Activated naive CD4-positive, alpha-beta T cell treated with anti-CD3 and anti-CD28 coated beads, Interleukin-2, amount 50 U/mL, for 72 hours (primary cell): ENCODE measurements at regions not wholly inside any gene's neighbourhood (a gene's known extent, or its start where the extent isn't known, plus 50 kb on each side); places are given as distances from the start of the nearest gene placed in this dataset.

Experiments
- ATAC-seq, 2 donors: fragments of 150-1000 bp; cut with Tn5 transposase; 2 replicates each; pipeline ENCODE4 v1.10.0; 2021; ENCODE audit warnings: mild to moderate bottlenecking in 2 of 2, moderate library complexity in 2 of 2
- DNase-seq, 2 donors: peaks; one replicate each; pipeline ENCODE4 v3.0.0; 2021 to 2022; ENCODE audit warnings: low spot score in 2 of 2
- H3K27ac Mint-ChIP-seq, 2 donors: one replicate each; pipeline ENCODE4 v1.8.0; 2022; ENCODE audit warnings: mild to moderate bottlenecking in 2 of 2, mixed read lengths in 2 of 2
- H3K36me3 Mint-ChIP-seq, 2 donors: one replicate each; pipeline ENCODE4 v1.8.0; 2022; ENCODE audit warnings: mixed read lengths in 2 of 2
- H3K9me3 Mint-ChIP-seq, 2 donors: one replicate each; pipeline ENCODE4 v1.8.0; 2022; ENCODE audit warnings: mixed read lengths in 2 of 2

GRCh38 chr11:92506809-92507336 is 282.3 kb downstream of the FAT3 start:
- no peaks in the 10 kb centered on the region for H3K36me3 Mint-ChIP-seq
- H3K27ac Mint-ChIP-seq = no peak overlapping the region
- no peaks in the 10 kb centered on the region for H3K9me3 Mint-ChIP-seq
- DNase-seq (no peak), ATAC-seq (no peak)

DNA sequence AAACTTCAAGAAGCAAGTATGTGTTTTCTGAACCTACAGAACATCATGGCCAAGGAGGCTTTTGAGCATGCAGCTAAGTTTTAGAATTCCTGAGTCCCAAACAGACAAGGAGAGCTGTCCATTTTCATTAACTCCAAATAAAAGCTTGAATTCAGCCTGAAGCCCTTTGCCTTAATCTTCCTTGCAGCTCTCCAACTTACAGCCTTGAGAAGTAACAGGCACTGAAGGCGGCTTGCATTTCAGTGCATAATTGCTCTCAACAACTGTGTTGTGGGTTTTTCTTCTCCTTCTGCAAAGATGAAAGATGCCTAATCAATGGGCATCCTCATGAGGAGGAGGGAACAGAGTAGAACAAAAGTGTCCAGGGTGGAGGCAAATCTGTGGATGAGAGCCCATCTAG is 286.0 kb downstream of the FAT3 start:
- Mint-ChIP-seq H3K36me3 (no peaks in the 10 kb centered on the region), H3K9me3 (no peaks in the 10 kb centered on the region), H3K27ac (no peak overlapping the region)
- ATAC-seq (no peak), DNase-seq (no peak)

- H3K9me3 Mint-ChIP-seq = peaks cover 0 to 2% of the 10 kb centered on the region in 2 donors
- H3K27ac Mint-ChIP-seq = no peak overlapping the region
- DNase-seq (no peak), ATAC-seq (no peak)
- H3K36me3 Mint-ChIP-seq = no peaks in the 10 kb centered on the region
These were observed 287.0 kb downstream of the FAT3 start for GRCh38 chr11:92511522-92512203.

DNA sequence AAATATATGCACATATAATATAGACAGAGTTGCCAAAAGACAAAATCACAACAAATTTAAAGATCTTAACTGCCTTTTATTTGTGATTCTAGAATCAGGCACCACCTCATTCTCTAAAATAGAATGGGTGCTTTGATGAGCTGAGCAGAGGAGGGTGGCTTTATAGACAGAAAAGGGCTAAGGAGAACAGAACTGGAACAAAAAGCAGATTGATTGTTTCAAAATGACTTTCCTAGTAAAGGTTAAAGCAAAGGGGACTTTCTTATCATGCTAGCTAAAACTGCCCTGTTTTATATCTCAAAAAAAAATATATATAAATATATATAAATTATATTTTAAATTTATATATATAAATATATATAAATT is 287.6 kb downstream of the FAT3 start:
- no peak for DNase-seq
- no peaks in the 10 kb centered on the region for H3K36me3 Mint-ChIP-seq
- no peak for ATAC-seq
- peaks cover 0 to 5% of the 10 kb centered on the region in 2 donors for H3K9me3 Mint-ChIP-seq
- H3K27ac Mint-ChIP-seq = no peak overlapping the region

DNA sequence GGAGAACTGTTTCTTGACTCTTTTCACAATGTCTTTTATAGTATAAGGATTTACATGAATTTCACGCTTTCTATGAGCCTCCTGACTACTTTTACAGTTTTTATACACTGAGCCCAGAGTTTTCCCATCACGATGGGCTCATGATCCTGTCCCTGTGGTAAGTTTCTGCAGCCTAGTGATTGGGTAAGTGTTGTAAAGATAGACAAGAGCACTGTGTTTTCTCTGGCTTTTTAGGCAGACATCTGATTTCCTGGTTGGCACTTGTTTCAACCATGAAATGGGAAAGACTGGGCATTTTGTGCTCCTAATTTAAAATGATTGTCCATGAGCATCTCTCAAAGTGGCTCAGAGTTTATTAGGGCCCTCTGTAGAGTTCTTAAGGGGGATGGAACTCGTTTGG is 299.0 kb downstream of the FAT3 start:
- no peak overlapping the region for H3K27ac Mint-ChIP-seq
- ATAC-seq = no peak
- H3K36me3 Mint-ChIP-seq = no peaks in the 10 kb centered on the region
- DNase-seq = no peak
- H3K9me3 Mint-ChIP-seq = peaks cover 5 to 7% of the 10 kb centered on the region in 2 donors

DNA sequence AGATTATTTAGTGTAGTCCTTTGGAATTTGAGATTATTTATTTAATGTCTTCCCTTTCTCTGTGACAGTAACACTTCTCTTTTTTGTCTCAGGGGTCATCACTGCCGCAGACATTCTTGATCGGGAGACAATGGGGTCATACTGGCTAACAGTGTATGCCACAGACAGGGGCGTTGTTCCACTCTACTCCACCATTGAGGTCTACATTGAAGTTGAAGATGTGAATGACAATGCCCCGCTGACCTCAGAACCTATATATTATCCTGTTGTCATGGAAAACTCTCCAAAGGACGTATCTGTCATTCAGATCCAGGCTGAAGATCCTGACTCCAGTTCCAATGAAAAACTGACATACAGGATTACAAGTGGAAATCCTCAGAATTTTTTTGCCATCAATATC is 299.9 kb downstream of the FAT3 start:
- H3K36me3 Mint-ChIP-seq = no peaks in the 10 kb centered on the region
- H3K27ac Mint-ChIP-seq = no peak overlapping the region
- no peak for DNase-seq
- H3K9me3 Mint-ChIP-seq = peaks cover 5 to 7% of the 10 kb centered on the region in 2 donors
- ATAC-seq = no peak

DNA sequence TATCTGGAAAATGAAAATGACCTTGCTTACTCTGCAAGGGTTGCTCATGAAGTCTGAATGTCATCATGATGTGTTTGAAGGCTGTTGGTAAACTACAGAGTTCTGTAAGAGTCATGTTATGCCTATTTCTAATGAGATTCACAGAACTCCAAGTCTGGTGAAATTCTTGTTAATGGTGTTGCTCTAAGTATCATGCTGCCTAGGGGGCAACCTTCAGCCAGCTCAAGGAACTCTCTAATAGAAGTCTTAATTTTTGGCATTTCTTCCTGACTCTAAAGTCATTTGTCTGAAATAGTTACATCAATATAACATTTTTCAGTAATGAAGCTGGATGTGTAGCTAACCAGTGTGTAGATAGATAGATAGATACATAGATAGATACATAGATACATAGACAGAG is 302.8 kb downstream of the FAT3 start:
- ATAC-seq = no peak
- DNase-seq = no peak
- H3K36me3 Mint-ChIP-seq = no peaks in the 10 kb centered on the region
- peaks cover 5 to 7% of the 10 kb centered on the region in 2 donors for H3K9me3 Mint-ChIP-seq
- H3K27ac Mint-ChIP-seq = no peak overlapping the region

DNA sequence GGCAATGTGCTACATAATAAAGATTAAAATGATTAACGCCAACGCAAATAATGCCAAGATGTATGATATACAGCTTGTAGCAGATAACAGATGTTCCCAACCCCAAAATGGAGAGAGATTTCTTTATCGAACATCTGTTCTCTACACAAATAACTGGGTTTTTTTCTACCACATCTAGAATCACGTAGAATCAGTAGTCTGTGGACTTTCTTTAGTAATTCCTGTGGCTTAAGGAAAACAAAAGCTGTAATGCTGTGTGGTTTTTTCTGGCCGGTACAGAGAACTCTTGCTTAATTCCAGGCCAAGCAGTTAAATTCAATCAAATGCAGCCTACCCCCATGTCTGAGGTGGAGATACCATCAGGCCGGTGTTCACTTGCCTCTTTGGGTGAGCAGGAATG is 303.4 kb downstream of the FAT3 start:
- ATAC-seq (no peak), DNase-seq (no peak)
- H3K36me3 Mint-ChIP-seq = no peaks in the 10 kb centered on the region
- peaks cover 3 to 7% of the 10 kb centered on the region in 2 donors for H3K9me3 Mint-ChIP-seq
- H3K27ac Mint-ChIP-seq = no peak overlapping the region

DNA sequence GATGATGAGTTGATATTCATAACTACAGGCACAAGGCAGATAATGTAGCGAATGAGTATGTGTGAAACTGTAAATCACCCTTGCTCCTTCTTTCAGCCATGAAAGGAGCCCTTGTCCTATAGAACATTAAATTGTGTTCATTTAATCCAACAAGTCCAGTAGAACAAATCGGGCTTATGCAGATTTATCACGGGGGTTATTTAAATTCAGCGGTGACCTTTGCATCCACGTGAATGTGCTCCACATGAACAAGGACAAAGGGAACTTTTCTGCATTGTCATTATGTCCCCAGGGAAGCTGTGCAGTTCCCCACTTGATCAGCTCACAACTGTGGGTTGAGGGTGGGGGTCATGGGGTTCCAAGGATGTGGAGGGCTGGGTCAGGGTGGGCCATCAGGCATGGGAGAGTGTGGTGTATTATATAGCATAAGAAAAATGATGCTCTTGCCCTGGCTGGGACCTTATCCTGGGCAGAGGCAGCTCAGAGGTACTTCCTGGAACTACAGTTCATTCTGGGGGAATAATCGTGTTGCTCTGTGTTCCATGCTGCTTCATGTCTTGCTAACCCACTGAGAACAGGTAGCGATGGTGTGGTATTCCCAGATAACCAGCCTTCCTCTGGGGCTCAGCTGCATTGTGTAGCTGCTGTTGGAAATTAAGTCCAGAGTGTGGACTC is 306.6 kb downstream of the FAT3 start:
- ATAC-seq (no peak), DNase-seq (no peak)
- H3K9me3 Mint-ChIP-seq = peaks cover 5% of the 10 kb centered on the region in 2 donors
- H3K36me3 Mint-ChIP-seq = no peaks in the 10 kb centered on the region
- H3K27ac Mint-ChIP-seq = no peak overlapping the region

- ATAC-seq = no peak
- H3K9me3 Mint-ChIP-seq = peaks cover 5% of the 10 kb centered on the region in 2 donors
- no peaks in the 10 kb centered on the region for H3K36me3 Mint-ChIP-seq
- no peak overlapping the region for H3K27ac Mint-ChIP-seq
- DNase-seq = no peak
These were observed 309.2 kb downstream of the FAT3 start for GRCh38 chr11:92533657-92534335.

DNA sequence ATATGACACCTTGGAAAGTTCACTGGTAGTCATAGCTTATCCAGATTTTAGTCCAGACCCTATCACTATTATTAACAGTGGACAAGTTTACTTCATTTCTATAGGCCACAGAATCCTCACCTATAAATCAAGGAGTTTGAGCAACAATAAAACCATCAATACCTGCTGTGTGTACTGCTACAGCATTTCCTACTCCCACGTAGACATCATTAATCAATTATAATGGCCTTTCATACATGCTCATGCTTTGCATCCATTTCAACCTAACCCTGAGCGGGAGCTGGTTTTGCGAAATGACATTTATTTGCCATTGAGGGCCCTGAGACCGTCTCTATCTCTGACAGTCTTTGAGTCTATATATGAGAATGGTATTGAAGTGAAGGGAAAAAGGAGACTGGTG is 312.3 kb downstream of the FAT3 start:
- ATAC-seq = no peak
- H3K27ac Mint-ChIP-seq = no peak overlapping the region
- peaks cover 5% of the 10 kb centered on the region in 2 donors for H3K9me3 Mint-ChIP-seq
- H3K36me3 Mint-ChIP-seq = no peaks in the 10 kb centered on the region
- DNase-seq = no peak

- ATAC-seq (no peak), DNase-seq (no peak)
- Mint-ChIP-seq H3K9me3 (peaks cover 0 to 3% of the 10 kb centered on the region in 2 donors), H3K36me3 (no peaks in the 10 kb centered on the region), H3K27ac (no peak overlapping the region)
These were observed 315.5 kb downstream of the FAT3 start for GRCh38 chr11:92540096-92540495.

DNA sequence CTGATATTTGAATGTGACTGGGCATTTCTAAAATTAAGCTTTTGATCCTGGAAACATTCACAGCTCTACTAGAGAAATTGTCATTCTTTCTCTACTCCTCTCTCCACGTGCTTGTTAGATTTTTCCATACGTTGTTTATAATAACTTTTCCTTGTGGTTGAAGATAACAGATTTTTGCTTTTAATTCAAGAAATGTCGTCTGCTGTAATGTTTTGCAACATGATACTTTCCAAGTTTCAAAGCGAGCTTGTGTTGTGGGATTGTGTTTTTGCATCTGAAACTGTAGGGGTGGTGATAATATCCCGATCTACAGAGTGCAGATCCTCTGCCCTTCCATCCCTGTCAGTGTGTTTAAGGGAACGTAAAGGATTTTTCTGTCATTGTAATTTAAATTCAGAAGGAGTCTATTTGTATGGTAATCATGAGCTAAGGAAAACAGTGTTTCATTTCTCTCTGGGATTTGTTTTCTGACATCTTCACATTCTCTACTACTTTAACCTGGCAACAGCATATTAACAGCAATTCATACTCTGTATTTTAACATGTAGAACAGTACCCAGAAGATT is 321.4 kb downstream of the FAT3 start:
- DNase-seq (no peak), ATAC-seq (no peak)
- Mint-ChIP-seq H3K9me3 (peaks cover 0 to 10% of the 10 kb centered on the region in 2 donors), H3K36me3 (no peaks in the 10 kb centered on the region), H3K27ac (no peak overlapping the region)

DNA sequence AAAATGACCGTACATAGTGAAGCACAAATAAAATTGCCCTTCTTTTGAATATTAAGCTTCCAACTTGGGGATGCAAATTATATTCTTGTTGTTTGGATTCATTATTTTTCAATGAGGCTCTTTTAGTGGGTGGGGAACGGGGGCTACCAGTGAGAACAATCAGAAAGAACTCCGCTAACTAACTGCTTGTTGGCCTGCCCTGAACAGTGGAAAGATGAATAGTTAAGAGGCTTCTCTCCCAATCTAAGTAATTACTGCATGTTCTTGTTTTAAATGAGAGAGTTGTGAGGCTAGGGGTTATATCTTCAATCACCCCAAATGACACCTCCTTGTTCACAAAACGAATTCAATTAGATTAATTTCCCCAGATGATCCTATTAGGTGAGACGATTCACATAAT is 322.0 kb downstream of the FAT3 start:
- Mint-ChIP-seq H3K36me3 (no peaks in the 10 kb centered on the region), H3K9me3 (peaks cover 0 to 10% of the 10 kb centered on the region in 2 donors), H3K27ac (no peak overlapping the region)
- DNase-seq (no peak), ATAC-seq (no peak)

GRCh38 chr11:92550411-92550810 is 325.8 kb downstream of the FAT3 start:
- no peak for ATAC-seq
- no peak overlapping the region for H3K27ac Mint-ChIP-seq
- DNase-seq = no peak
- H3K9me3 Mint-ChIP-seq = peaks cover 0 to 5% of the 10 kb centered on the region in 2 donors
- H3K36me3 Mint-ChIP-seq = no peaks in the 10 kb centered on the region

DNA sequence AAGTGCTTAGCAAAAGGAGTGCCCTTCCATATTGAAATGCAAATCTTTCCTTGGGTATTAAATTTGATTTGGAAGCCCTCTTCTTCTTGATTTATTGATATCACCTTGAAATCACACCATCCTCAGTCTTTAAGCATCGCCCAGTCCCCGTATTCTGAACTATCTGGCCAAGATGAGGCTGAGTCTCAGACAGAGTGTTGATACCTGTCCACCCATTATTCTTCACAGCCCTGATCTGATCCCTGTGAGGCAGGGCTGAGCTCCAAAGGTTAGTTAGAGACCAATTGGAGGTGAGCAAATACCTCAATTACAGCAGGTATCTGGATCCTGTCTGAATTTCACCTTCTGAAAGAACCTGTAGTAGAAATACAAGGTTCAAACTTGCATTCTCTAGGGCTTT is 326.3 kb downstream of the FAT3 start:
- ATAC-seq = no peak

GRCh38 chr11:92552942-92553341 is 328.3 kb downstream of the FAT3 start:
- DNase-seq (no peak), ATAC-seq (no peak)
- H3K9me3 Mint-ChIP-seq = no peaks in the 10 kb centered on the region
- H3K27ac Mint-ChIP-seq = no peak overlapping the region
- no peaks in the 10 kb centered on the region for H3K36me3 Mint-ChIP-seq

More for the DNA sequence above, 326.3 kb downstream of the FAT3 start:
- Mint-ChIP-seq H3K9me3 (peaks cover 0 to 4% of the 10 kb centered on the region in 2 donors), H3K27ac (no peak overlapping the region), H3K36me3 (no peaks in the 10 kb centered on the region)
- no peak for DNase-seq
